ENCODE measurements at regions not wholly inside any gene's neighbourhood (a gene's known extent, or its start where the extent isn't known, plus 50 kb on each side); places are given as distances from the start of the nearest gene placed in this dataset.

- peak; percentile 73 for DNase-seq (ENCODE audit: insufficient read length)
- FAIRE-seq = peak; percentile 93
- TF ChIP-seq POLR2A (IDR thresholded peaks at IDR 0.05; ENCODE audit: low read depth, low read length) = no peak
- no peak for TF ChIP-seq TAF1 (IDR thresholded peaks at IDR 0.05; ENCODE audit: borderline replicate concordance, low read depth, low read length)
- no peak for TF ChIP-seq POLR2AphosphoS5 (IDR thresholded peaks at IDR 0.05; ENCODE audit: low read depth, low read length)
These were observed 150.1 kb upstream of the KLF6 start for GRCh38 chr10:3935141-3935540.

- DNase-seq (ENCODE audit: insufficient read length) = no peak
- TF ChIP-seq POLR2AphosphoS5 (IDR thresholded peaks at IDR 0.05; ENCODE audit: low read depth, low read length) (no peak), POLR2A (IDR thresholded peaks at IDR 0.05; ENCODE audit: low read depth, low read length) (no peak), TAF1 (IDR thresholded peaks at IDR 0.05; ENCODE audit: borderline replicate concordance, low read depth, low read length) (no peak)
- no peak for FAIRE-seq
These were observed 148.7 kb upstream of the KLF6 start for GRCh38 chr10:3933733-3934132.

GRCh38 chr10:3932597-3933375, 147.8 kb upstream of the KLF6 start:
- TF ChIP-seq POLR2AphosphoS5 (IDR thresholded peaks at IDR 0.05; ENCODE audit: low read depth, low read length) = no peak
- no peak for TF ChIP-seq TAF1 (IDR thresholded peaks at IDR 0.05; ENCODE audit: borderline replicate concordance, low read depth, low read length)
- no peak for TF ChIP-seq POLR2A (IDR thresholded peaks at IDR 0.05; ENCODE audit: low read depth, low read length)
- FAIRE-seq = no peak
- no peak for DNase-seq (ENCODE audit: insufficient read length)

GRCh38 chr10:3931901-3932300, 146.9 kb upstream of the KLF6 start:
- TF ChIP-seq POLR2AphosphoS5 (IDR thresholded peaks at IDR 0.05; ENCODE audit: low read depth, low read length) (no peak), TAF1 (IDR thresholded peaks at IDR 0.05; ENCODE audit: borderline replicate concordance, low read depth, low read length) (no peak), POLR2A (IDR thresholded peaks at IDR 0.05; ENCODE audit: low read depth, low read length) (no peak)
- DNase-seq (ENCODE audit: insufficient read length) (no peak), FAIRE-seq (no peak)

GRCh38 chr10:3931224-3931623, 146.2 kb upstream of the KLF6 start:
- no peak for FAIRE-seq
- no peak for DNase-seq (ENCODE audit: insufficient read length)
- TF ChIP-seq POLR2A (IDR thresholded peaks at IDR 0.05; ENCODE audit: low read depth, low read length) (no peak), TAF1 (IDR thresholded peaks at IDR 0.05; ENCODE audit: borderline replicate concordance, low read depth, low read length) (no peak), POLR2AphosphoS5 (IDR thresholded peaks at IDR 0.05; ENCODE audit: low read depth, low read length) (no peak)

- FAIRE-seq = no peak
- DNase-seq (ENCODE audit: insufficient read length) = no peak
- TF ChIP-seq POLR2A (IDR thresholded peaks at IDR 0.05; ENCODE audit: low read depth, low read length) = no peak
- TF ChIP-seq POLR2AphosphoS5 (IDR thresholded peaks at IDR 0.05; ENCODE audit: low read depth, low read length) = no peak
- TF ChIP-seq TAF1 (IDR thresholded peaks at IDR 0.05; ENCODE audit: borderline replicate concordance, low read depth, low read length) = no peak
These were observed 143.6 kb upstream of the KLF6 start for GRCh38 chr10:3928569-3928968.

GRCh38 chr10:3928078-3928477, 143.1 kb upstream of the KLF6 start:
- no peak for TF ChIP-seq POLR2A (IDR thresholded peaks at IDR 0.05; ENCODE audit: low read depth, low read length)
- FAIRE-seq (no peak), DNase-seq (ENCODE audit: insufficient read length) (no peak)

- DNase-seq (ENCODE audit: insufficient read length) (no peak), FAIRE-seq (no peak)
- no peak for TF ChIP-seq POLR2AphosphoS5 (IDR thresholded peaks at IDR 0.05; ENCODE audit: low read depth, low read length)
- TF ChIP-seq POLR2A (IDR thresholded peaks at IDR 0.05; ENCODE audit: low read depth, low read length) = no peak
- no peak for TF ChIP-seq TAF1 (IDR thresholded peaks at IDR 0.05; ENCODE audit: borderline replicate concordance, low read depth, low read length)
These were observed 141.9 kb upstream of the KLF6 start for GRCh38 chr10:3926675-3927525.

- no peak for DNase-seq (ENCODE audit: insufficient read length)
- FAIRE-seq = no peak
- TF ChIP-seq TAF1 (IDR thresholded peaks at IDR 0.05; ENCODE audit: borderline replicate concordance, low read depth, low read length) (no peak), POLR2A (IDR thresholded peaks at IDR 0.05; ENCODE audit: low read depth, low read length) (no peak), POLR2AphosphoS5 (IDR thresholded peaks at IDR 0.05; ENCODE audit: low read depth, low read length) (no peak)
These were observed 141.2 kb upstream of the KLF6 start for GRCh38 chr10:3926258-3926657.

GRCh38 chr10:3925184-3925583, 140.2 kb upstream of the KLF6 start:
- FAIRE-seq = no peak
- no peak for DNase-seq (ENCODE audit: insufficient read length)
- TF ChIP-seq TAF1 (IDR thresholded peaks at IDR 0.05; ENCODE audit: borderline replicate concordance, low read depth, low read length) (no peak), POLR2A (IDR thresholded peaks at IDR 0.05; ENCODE audit: low read depth, low read length) (no peak)

- no peak for DNase-seq (ENCODE audit: insufficient read length)
- TF ChIP-seq TAF1 (IDR thresholded peaks at IDR 0.05; ENCODE audit: borderline replicate concordance, low read depth, low read length) = no peak
- no peak for TF ChIP-seq POLR2AphosphoS5 (IDR thresholded peaks at IDR 0.05; ENCODE audit: low read depth, low read length)
- TF ChIP-seq POLR2A (IDR thresholded peaks at IDR 0.05; ENCODE audit: low read depth, low read length) = no peak
- FAIRE-seq = no peak
These were observed 139.3 kb upstream of the KLF6 start for GRCh38 chr10:3924344-3924743.

- DNase-seq (ENCODE audit: insufficient read length) (no peak), FAIRE-seq (no peak)
- TF ChIP-seq POLR2A (IDR thresholded peaks at IDR 0.05; ENCODE audit: low read depth, low read length) (no peak), TAF1 (IDR thresholded peaks at IDR 0.05; ENCODE audit: borderline replicate concordance, low read depth, low read length) (no peak), POLR2AphosphoS5 (IDR thresholded peaks at IDR 0.05; ENCODE audit: low read depth, low read length) (no peak)
These were observed 138.0 kb upstream of the KLF6 start for GRCh38 chr10:3923033-3923432.

Measured in GM12892 (cell line).